Liver (tissue), 8 donors: ENCODE measurements at regions not wholly inside any gene's neighbourhood (a gene's known extent, or its start where the extent isn't known, plus 50 kb on each side); places are given as distances from the start of the nearest gene placed in this dataset.

Source experiments
- DNase-seq: peaks from one replicate; pipeline ENCODE4 v3.0.0-alpha.2; 2017; ENCODE audit warnings: low spot score
- H3K27ac ChIP-seq, 2 donors: one replicate each; pipeline ENCODE4 v1.7.0; 2013; ENCODE audit warnings: inconsistent platforms in 2 of 2, low read length in 2 of 2, control low read depth in 1 of 2, low read depth in 1 of 2, mild to moderate bottlenecking in 1 of 2
- H3K27me3 ChIP-seq, 4 donors: one replicate each; pipeline versions ENCODE4 v1.6.1 to v1.7.0; 2013; ENCODE audit warnings: low read length in 3 of 4, inconsistent platforms in 1 of 4, mild to moderate bottlenecking in 1 of 4, moderate library complexity in 1 of 4; ENCODE audit not compliant: control insufficient read depth in 4 of 4, insufficient read depth in 4 of 4
- H3K36me3 ChIP-seq, 4 donors: one replicate each; pipeline versions ENCODE4 v1.6.1 to v1.7.0; 2013; ENCODE audit warnings: low read length in 3 of 4, mild to moderate bottlenecking in 3 of 4, low read depth in 1 of 4, moderate library complexity in 1 of 4; ENCODE audit not compliant: control insufficient read depth in 4 of 4, insufficient read depth in 3 of 4
- H3K4me1 ChIP-seq, 4 donors: one replicate each; pipeline versions ENCODE4 v1.6.1 to v1.7.0; 2013; ENCODE audit warnings: low read length in 3 of 4, mild to moderate bottlenecking in 3 of 4, moderate library complexity in 1 of 4; ENCODE audit not compliant: control insufficient read depth in 4 of 4, insufficient read depth in 4 of 4
- H3K4me3 ChIP-seq, 3 donors: one replicate each; pipeline versions ENCODE4 v1.6.1 to v1.7.0; 2013; ENCODE audit warnings: low read length in 3 of 3, control low read depth in 1 of 3, low read depth in 1 of 3, mild to moderate bottlenecking in 1 of 3
- H3K9ac ChIP-seq, 2 donors: one replicate each; pipeline ENCODE4 v1.7.0; 2013; ENCODE audit warnings: low read length in 2 of 2, mild to moderate bottlenecking in 2 of 2, moderate library complexity in 2 of 2, control low read depth in 1 of 2, low read depth in 1 of 2
- H3K9me3 ChIP-seq, 4 donors: one replicate each; pipeline versions ENCODE4 v1.6.1 to v1.7.0; 2013; ENCODE audit warnings: low read length in 3 of 4; ENCODE audit not compliant: control insufficient read depth in 4 of 4
- EGR1 ChIP-seq, 2 donors: IDR thresholded peaks; 2 replicates each; pipeline ENCODE4 v1.6.1; 2016 to 2018; ENCODE audit warnings: antibody characterized with exemption in 2 of 2, low read depth in 2 of 2
- FOXA2 ChIP-seq: IDR thresholded peaks from 2 replicates; pipeline ENCODE4 v1.6.1; 2016; ENCODE audit warnings: antibody characterized with exemption
- HNF4A ChIP-seq, 2 donors: conservative IDR thresholded peaks; 2 replicates each; pipeline ENCODE4 v1.6.1; 2016; ENCODE audit warnings: antibody characterized with exemption in 2 of 2, mild to moderate bottlenecking in 2 of 2
- HNF4G ChIP-seq: IDR thresholded peaks from 2 replicates; pipeline ENCODE4 v1.6.1; 2016; ENCODE audit warnings: antibody characterized with exemption
- JUND ChIP-seq, 2 donors: IDR thresholded peaks; 2 replicates each; pipeline ENCODE4 v1.6.1; 2016; ENCODE audit warnings: antibody characterized with exemption in 2 of 2
- NR2F2 ChIP-seq: IDR thresholded peaks from 2 replicates; pipeline ENCODE4 v1.6.1; 2016; ENCODE audit warnings: antibody characterized with exemption
- RAD21 ChIP-seq, 2 donors: IDR thresholded peaks; 2 replicates each; pipeline ENCODE4 v1.6.1; 2016; ENCODE audit warnings: antibody characterized with exemption in 2 of 2, mild to moderate bottlenecking in 2 of 2
- RXRA ChIP-seq, 2 donors: IDR thresholded peaks; 2 replicates each; pipeline ENCODE4 v1.6.1; 2017 to 2018; ENCODE audit warnings: antibody characterized with exemption in 2 of 2, mild to moderate bottlenecking in 1 of 2
- SP1 ChIP-seq: IDR thresholded peaks from 2 replicates; pipeline ENCODE4 v1.6.1; 2018; ENCODE audit warnings: antibody characterized with exemption, mild to moderate bottlenecking
- TAF1 ChIP-seq: conservative IDR thresholded peaks from 2 replicates; pipeline ENCODE4 v1.6.1; 2016; ENCODE audit warnings: antibody characterized with exemption, mild to moderate bottlenecking
- YY1 ChIP-seq: IDR thresholded peaks from 2 replicates; pipeline ENCODE4 v1.6.1; 2016; ENCODE audit warnings: antibody characterized with exemption, mild to moderate bottlenecking
- WGBS: extraction: QIAGEN DNeasy Blood & Tissue Kit; methylation state at CpG from one replicate; pipeline ENCODE4 v1.1.7; 2013; 5-methylcytosine and 5-hydroxymethylcytosine counted together
- TF ChIP-seq, protein P1 (sequence below): IDR thresholded peaks from 2 replicates; pipeline ENCODE4 v1.6.1; 2016; ENCODE audit warnings: antibody characterized with exemption, mild to moderate bottlenecking
- TF ChIP-seq, protein P2 (sequence below): IDR thresholded peaks from 2 replicates; pipeline ENCODE4 v1.6.1; 2016; ENCODE audit warnings: antibody characterized with exemption
- TF ChIP-seq, protein P3 (sequence below): IDR thresholded peaks from 2 replicates; pipeline ENCODE4 v1.6.1; 2016; ENCODE audit warnings: antibody characterized with exemption
- TF ChIP-seq, protein P4 (sequence below): IDR thresholded peaks from 2 replicates; pipeline ENCODE4 v1.6.1; 2016; ENCODE audit warnings: antibody characterized with exemption
- TF ChIP-seq, protein P5 (sequence below): fragments of 150-350 bp; IDR thresholded peaks from 2 replicates; pipeline ENCODE4 v1.5.1; 2017; ENCODE audit warnings: improper control_type of control experiment, low read depth, low read length; ENCODE audit not compliant: missing input control
- donor health status: healthy.
- donor health status: healthy.
- donor health status: healthy.
- donor health status: healthy.
- donor health status: healthy.

DNA sequence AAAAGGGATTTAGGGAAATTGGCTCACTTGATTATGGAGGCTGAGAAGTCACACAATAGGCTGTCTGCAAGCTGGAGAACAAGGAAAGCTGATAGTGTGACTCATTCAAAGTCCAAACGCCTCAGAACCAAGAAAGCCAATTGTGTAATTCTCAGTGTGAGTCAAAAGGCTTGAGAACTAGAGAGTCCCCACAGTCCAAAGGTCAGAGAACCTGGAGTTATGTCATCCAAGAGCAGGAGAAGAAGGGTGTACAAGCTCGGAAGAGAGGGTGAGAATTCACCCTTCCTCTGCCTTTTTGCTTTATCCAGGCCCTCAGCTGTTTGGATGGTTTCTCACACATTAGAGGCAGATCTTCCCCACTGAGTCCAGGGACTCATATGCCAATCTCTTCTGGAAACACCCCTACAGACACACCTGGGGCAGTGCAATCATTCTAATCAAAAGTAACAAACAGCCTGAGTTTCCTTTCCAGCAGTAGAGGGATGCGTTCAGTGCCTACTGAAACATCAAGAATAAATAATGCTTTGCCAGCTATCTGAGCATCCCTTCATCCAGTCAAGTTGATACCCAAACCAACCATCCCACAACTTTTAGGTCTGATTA is 271.5 kb downstream of the SATB1 start:
- H3K9ac ChIP-seq, result no peak overlapping the region
- H3K4me1 ChIP-seq, result no peaks in the 10 kb centered on the region
- H3K36me3 ChIP-seq, result no peaks in the 10 kb centered on the region
- H3K9me3 ChIP-seq, result no peaks in the 10 kb centered on the region
- WGBS, result 33% methylated on average over 3 of the region's 3 CpGs
- H3K27ac ChIP-seq, result no peak overlapping the region
- TF ChIP-seq, protein P1, sequence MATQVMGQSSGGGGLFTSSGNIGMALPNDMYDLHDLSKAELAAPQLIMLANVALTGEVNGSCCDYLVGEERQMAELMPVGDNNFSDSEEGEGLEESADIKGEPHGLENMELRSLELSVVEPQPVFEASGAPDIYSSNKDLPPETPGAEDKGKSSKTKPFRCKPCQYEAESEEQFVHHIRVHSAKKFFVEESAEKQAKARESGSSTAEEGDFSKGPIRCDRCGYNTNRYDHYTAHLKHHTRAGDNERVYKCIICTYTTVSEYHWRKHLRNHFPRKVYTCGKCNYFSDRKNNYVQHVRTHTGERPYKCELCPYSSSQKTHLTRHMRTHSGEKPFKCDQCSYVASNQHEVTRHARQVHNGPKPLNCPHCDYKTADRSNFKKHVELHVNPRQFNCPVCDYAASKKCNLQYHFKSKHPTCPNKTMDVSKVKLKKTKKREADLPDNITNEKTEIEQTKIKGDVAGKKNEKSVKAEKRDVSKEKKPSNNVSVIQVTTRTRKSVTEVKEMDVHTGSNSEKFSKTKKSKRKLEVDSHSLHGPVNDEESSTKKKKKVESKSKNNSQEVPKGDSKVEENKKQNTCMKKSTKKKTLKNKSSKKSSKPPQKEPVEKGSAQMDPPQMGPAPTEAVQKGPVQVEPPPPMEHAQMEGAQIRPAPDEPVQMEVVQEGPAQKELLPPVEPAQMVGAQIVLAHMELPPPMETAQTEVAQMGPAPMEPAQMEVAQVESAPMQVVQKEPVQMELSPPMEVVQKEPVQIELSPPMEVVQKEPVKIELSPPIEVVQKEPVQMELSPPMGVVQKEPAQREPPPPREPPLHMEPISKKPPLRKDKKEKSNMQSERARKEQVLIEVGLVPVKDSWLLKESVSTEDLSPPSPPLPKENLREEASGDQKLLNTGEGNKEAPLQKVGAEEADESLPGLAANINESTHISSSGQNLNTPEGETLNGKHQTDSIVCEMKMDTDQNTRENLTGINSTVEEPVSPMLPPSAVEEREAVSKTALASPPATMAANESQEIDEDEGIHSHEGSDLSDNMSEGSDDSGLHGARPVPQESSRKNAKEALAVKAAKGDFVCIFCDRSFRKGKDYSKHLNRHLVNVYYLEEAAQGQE, result no peak
- TF ChIP-seq FOXA2, result no peak
- no peak for TF ChIP-seq RXRA (IDR thresholded peaks at IDR 0.05)
- TF ChIP-seq SP1, result no peak
- no peak for TF ChIP-seq YY1
- no peak for TF ChIP-seq RAD21 (IDR thresholded peaks at IDR 0.05)
- TF ChIP-seq HNF4A (conservative IDR thresholded peaks at IDR 0.05), result no peak
- TF ChIP-seq, protein P2, sequence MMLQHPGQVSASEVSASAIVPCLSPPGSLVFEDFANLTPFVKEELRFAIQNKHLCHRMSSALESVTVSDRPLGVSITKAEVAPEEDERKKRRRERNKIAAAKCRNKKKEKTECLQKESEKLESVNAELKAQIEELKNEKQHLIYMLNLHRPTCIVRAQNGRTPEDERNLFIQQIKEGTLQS, result no peak
- TF ChIP-seq, protein P3, sequence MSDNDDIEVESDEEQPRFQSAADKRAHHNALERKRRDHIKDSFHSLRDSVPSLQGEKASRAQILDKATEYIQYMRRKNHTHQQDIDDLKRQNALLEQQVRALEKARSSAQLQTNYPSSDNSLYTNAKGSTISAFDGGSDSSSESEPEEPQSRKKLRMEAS, result no peak
- no peak for TF ChIP-seq TAF1
- TF ChIP-seq, protein P4, sequence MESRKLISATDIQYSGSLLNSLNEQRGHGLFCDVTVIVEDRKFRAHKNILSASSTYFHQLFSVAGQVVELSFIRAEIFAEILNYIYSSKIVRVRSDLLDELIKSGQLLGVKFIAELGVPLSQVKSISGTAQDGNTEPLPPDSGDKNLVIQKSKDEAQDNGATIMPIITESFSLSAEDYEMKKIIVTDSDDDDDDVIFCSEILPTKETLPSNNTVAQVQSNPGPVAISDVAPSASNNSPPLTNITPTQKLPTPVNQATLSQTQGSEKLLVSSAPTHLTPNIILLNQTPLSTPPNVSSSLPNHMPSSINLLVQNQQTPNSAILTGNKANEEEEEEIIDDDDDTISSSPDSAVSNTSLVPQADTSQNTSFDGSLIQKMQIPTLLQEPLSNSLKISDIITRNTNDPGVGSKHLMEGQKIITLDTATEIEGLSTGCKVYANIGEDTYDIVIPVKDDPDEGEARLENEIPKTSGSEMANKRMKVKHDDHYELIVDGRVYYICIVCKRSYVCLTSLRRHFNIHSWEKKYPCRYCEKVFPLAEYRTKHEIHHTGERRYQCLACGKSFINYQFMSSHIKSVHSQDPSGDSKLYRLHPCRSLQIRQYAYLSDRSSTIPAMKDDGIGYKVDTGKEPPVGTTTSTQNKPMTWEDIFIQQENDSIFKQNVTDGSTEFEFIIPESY, result no peak
- no peak for TF ChIP-seq HNF4G
- peaks cover 0 to 5% (median 0%) of the 10 kb centered on the region in 4 donors for H3K27me3 ChIP-seq
- no peak overlapping the region for H3K4me3 ChIP-seq
- no peak for DNase-seq

DNA sequence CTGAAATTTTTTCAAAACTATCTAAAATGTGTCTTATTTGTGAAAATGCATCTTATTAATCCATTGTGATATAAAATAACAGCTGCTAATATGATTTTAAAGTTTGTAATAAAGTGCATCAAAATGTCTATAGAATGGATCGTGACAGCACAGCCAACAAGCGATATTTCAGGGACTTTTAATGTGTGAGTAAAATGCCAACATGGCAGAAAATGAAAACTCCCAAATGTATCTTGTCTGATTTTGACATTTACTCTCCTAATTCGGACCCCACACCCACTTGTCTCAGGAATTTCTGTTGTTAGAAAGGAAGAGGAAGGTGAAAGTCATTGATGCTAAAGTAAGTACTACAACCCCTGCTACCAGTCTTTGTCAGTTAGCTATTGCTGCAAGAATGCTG is 273.9 kb downstream of the SATB1 start:
- no peaks in the 10 kb centered on the region for H3K36me3 ChIP-seq
- no peak overlapping the region for H3K27ac ChIP-seq
- no peaks in the 10 kb centered on the region for H3K4me1 ChIP-seq
- no peak overlapping the region for H3K4me3 ChIP-seq
- no peak for TF ChIP-seq JUND (IDR thresholded peaks at IDR 0.05)
- TF ChIP-seq, protein P5, sequence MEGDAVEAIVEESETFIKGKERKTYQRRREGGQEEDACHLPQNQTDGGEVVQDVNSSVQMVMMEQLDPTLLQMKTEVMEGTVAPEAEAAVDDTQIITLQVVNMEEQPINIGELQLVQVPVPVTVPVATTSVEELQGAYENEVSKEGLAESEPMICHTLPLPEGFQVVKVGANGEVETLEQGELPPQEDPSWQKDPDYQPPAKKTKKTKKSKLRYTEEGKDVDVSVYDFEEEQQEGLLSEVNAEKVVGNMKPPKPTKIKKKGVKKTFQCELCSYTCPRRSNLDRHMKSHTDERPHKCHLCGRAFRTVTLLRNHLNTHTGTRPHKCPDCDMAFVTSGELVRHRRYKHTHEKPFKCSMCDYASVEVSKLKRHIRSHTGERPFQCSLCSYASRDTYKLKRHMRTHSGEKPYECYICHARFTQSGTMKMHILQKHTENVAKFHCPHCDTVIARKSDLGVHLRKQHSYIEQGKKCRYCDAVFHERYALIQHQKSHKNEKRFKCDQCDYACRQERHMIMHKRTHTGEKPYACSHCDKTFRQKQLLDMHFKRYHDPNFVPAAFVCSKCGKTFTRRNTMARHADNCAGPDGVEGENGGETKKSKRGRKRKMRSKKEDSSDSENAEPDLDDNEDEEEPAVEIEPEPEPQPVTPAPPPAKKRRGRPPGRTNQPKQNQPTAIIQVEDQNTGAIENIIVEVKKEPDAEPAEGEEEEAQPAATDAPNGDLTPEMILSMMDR, result no peak
- TF ChIP-seq, protein P4, result no peak
- no peak for TF ChIP-seq TAF1
- TF ChIP-seq, protein P2, result no peak
- TF ChIP-seq HNF4A (conservative IDR thresholded peaks at IDR 0.05), result no peak
- TF ChIP-seq EGR1 (IDR thresholded peaks at IDR 0.05; ENCODE audit: low read depth in 2 of 2), result no peak
- TF ChIP-seq, protein P1, result no peak
- TF ChIP-seq RXRA (IDR thresholded peaks at IDR 0.05), result no peak
- no peak for TF ChIP-seq FOXA2
- TF ChIP-seq NR2F2, result no peak
- peaks cover 0 to 5% (median 0%) of the 10 kb centered on the region in 4 donors for H3K27me3 ChIP-seq
- no peak overlapping the region for H3K9ac ChIP-seq
- H3K9me3 ChIP-seq, result no peaks in the 10 kb centered on the region
- WGBS, result 73% methylated on average over 3 of the region's 3 CpGs
- DNase-seq, result no peak
